A172 (cell line): ENCODE measurements at regions not wholly inside any gene's neighbourhood (a gene's known extent, or its start where the extent isn't known, plus 50 kb on each side); places are given as distances from the start of the nearest gene placed in this dataset.

Experiments used
- DNase-seq: peaks from one replicate; pipeline ENCODE4 v3.0.0-alpha.2; 2015; ENCODE audit warnings: low spot score

GRCh38 chr3:46091046-46091445 is 63.8 kb upstream of the XCR1 start:
- DNase-seq, result no peak

- DNase-seq, result peak; percentile 18
Measured at GRCh38 chr3:46090161-46090591, 62.9 kb upstream of the XCR1 start.

GRCh38 chr3:46089237-46090011 is 62.1 kb upstream of the XCR1 start:
- peak; percentile 89 for DNase-seq

- peak; percentile 36 for DNase-seq
Measured at GRCh38 chr3:46087871-46088270, 60.6 kb upstream of the XCR1 start.

GRCh38 chr3:46086986-46087385 is 59.7 kb upstream of the XCR1 start:
- no peak for DNase-seq

- no peak for DNase-seq
Measured at GRCh38 chr3:46086083-46086437, 58.8 kb upstream of the XCR1 start.

- no peak for DNase-seq
Measured at GRCh38 chr3:46085421-46086082, 58.3 kb upstream of the XCR1 start.

GRCh38 chr3:46083956-46084355 is 56.7 kb upstream of the XCR1 start:
- no peak for DNase-seq

- DNase-seq, result no peak
Measured at GRCh38 chr3:46082849-46083248, 55.6 kb upstream of the XCR1 start.

- no peak for DNase-seq
Measured at GRCh38 chr3:46082021-46082420, 54.7 kb upstream of the XCR1 start.

- no peak for DNase-seq
Measured at GRCh38 chr3:46080969-46081345, 53.7 kb upstream of the XCR1 start.

GRCh38 chr3:46080124-46080968 is 53.1 kb upstream of the XCR1 start:
- DNase-seq, result no peak

GRCh38 chr3:46078712-46079400 is 51.6 kb upstream of the XCR1 start:
- peak; percentile 86 for DNase-seq
